Left kidney (tissue), 1 donor: ENCODE measurements at regions not wholly inside any gene's neighbourhood (a gene's known extent, or its start where the extent isn't known, plus 50 kb on each side); places are given as distances from the start of the nearest gene placed in this dataset.
"Not testable (repeated sequence)": the region's sequence is repeated elsewhere in the genome, so short reads cannot be mapped to it uniquely, and the experiment has no call there.

Experiments
- DNase-seq: peaks from one replicate; pipeline ENCODE4 v3.0.0-alpha.2; 2013

DNA sequence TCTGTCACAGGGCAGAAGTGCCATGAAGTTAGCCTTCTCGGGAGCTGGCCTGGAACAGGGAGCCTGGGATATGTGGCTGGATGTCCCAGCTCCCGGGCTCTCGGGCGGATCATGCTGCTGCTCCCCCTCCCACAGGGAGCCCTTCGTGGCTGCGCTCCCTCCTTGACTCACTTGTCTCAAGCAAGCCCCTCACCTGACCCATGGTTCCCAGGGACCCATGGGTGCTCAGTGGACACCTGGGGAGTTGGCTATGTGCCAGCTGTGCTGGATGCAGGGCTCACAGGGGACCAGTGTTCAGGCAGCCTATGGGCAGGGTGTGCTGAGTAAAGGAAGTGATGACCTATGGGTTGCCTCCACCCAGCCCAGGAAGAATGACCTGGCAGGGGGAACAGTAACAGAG, 213.1 kb upstream of the SGCG start:
- DNase-seq, result no peak

DNA sequence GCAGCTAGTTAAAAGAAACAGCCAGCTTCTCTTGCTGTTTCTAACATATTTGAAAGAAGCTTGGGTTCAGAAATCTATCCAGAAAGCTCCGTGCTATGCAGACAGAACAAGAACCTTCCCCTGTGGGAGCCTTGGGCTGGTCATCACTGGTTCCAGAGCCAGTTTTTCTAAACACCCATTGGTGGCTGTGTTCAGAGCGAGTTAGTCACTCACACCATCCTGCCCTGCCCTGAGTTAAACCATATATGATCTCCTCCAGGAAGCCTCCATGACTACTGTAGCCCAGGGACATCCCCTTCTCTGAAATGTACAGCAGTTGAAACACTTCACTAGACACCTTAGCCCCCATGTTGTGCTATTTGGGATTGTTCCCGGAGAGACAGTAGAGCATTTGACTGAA, 200.8 kb upstream of the SGCG start:
- DNase-seq, result no peak

DNA sequence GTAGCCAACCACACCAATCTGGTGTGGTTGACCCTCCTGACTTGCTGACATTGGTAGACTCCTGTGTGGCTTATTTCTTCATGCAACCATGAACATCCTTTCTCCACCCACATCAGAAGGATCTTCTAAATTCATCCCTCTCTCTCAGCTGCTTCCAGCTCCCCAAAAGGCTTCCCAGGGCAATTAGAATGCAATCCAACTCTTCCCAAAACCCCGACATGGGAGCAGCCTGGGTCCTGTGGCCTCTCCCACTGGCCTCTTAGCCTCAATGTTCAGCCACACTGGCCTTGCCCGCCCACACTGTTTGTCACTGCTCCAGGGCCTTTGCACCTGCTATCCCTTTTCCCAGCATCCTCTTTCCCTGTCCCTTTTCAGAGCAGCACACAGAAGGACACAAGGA, 199.8 kb upstream of the SGCG start:
- no peak for DNase-seq

GRCh38 chr13:22993148-22993547, 187.6 kb upstream of the SGCG start:
- DNase-seq, result no peak

GRCh38 chr13:23003446-23003845, 177.3 kb upstream of the SGCG start:
- no peak for DNase-seq

- DNase-seq, result peak; percentile 22
Measured at GRCh38 chr13:23007426-23007825, 173.4 kb upstream of the SGCG start.

GRCh38 chr13:23018143-23018542, 162.6 kb upstream of the SGCG start:
- DNase-seq, result no peak

DNA sequence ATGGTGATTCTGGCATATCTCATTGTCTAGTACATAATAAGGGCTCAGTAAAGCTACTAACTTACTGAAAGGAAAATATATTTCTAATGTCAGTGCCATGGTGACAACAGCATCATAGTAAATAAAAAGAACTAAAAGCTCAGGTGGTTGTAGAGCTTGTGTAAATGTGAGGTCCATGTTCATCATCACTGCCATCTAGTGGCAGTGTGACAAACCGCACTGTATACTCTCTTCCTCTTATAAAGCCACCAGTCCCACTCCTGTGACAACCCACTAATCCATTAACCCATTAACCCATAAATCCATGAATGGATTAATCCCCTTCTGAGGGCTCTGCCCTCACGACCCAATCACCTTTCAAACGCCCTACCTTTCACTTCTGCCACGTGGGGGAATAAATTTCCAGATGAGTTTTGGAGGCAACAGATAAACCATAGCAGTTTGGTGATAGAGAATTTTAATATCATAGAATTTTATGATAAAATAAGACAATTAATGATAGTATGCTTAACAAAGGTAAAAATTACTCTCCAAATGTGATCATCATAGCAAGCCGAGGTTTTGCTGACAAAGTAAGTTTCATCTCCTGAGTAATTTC, 160.4 kb upstream of the SGCG start:
- peak; percentile 57 for DNase-seq

- DNase-seq, result no peak
Measured at GRCh38 chr13:23021906-23022305, 158.9 kb upstream of the SGCG start.

DNA sequence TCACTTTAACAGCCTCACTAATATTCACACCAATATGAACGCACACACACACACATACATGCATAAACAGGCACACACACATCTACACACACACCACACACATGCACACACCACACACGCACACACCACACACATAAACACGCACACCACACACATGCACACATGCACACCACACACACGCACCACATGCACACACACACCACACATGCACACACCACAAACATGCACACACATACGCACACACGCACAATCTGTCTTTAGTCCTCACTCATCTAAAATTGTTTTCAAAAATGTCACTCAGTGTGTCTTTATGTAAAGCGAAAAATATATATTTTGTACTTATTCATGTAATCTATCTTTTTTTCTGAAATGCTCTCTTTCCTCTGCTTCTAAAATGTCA, 158.1 kb upstream of the SGCG start:
- DNase-seq, result no peak

GRCh38 chr13:23025864-23026608, 154.7 kb upstream of the SGCG start:
- no peak for DNase-seq

DNA sequence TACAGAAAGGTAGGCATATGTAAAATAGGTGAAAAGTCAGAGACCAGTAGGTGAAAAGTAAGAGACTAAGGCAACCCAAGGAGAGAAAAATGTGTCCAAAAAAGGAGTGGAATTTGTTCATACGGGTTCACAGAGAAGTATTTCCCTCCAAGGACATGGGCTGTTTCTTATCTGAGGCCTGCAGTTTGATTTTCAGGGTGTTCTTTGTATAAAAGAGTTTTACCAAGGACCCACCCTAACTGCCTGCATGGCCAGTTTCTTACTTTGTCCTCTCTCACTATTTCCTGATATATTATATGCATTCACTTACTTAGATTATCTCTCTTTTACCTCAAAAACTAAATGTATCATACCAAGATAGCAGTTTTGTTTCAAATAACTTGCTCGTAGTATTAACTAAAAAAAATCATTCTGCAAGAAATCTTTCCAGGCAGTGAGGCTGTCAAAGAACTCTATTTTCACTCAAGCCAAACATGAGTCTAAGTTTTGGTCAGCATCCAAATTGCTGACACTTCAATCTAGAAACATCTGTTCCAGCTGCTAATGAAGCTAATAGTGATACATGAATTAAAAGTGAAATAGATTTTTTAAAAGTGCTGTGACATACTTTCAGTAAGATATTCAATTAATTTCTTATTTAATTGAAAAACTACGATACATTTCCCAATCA, 141.4 kb upstream of the SGCG start:
- DNase-seq, result no peak

DNA sequence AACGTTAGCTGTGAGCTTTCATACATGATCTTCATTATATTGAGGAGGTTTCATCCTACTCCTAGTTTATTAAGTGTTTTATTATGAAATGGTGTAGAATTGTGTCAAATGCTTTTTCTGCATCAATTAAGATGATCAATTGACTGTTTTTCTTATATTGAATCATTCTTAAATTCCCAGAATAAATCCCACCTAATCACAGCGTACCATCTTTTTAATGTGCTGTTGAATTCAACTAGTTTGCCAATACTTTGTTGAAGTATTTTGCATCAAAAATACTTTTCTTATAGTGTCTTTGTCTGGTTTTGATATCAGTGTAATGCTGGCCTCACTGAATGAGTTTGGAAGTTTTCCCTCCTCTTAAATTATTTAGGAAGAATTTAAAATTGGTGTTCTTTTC, 138.6 kb upstream of the SGCG start:
- no peak for DNase-seq

- DNase-seq, result no peak
Measured at GRCh38 chr13:23044906-23045305, 135.9 kb upstream of the SGCG start.

DNA sequence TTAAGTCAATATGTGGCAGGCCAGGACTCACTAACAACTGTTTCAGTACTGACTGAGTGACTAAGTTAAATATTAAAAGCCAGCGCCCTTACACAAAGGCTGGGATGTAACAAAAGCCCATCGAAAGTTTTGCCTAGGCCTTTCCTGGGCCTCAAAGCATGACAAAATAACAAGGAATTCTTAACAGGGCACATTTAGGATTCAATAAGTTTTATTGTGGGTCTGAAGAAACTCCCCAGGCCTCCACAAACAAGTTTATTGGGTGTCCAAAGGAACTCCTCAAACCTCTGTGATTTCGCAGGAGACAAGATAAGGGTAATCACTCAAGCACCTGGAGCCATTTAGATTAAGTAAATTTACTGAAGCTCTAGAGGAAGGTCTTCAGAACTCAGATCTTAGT, 130.7 kb upstream of the SGCG start:
- no peak for DNase-seq

- not testable (repeated sequence) for DNase-seq
Measured at GRCh38 chr13:23053711-23054110, 127.1 kb upstream of the SGCG start.

- no peak for DNase-seq
Measured at GRCh38 chr13:23059173-23059572, 121.6 kb upstream of the SGCG start.

DNA sequence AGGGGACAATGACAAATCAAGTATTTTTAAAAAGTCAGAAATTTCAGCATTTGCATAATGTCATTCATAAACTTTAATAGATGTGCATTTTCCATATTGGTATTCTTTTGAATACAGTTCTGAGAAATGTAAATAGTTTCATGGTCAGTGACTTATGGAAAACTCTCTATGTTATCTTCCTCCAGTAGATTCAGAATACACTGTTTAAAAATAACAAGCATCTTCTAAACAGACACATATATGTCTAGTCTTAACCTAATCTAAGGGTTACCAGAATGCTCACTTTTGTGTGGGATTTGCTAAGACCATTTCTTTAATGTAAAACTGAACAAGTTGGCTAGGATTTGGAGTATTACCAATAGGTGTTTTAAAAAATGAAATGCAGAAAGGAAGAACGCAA, 119.8 kb upstream of the SGCG start:
- DNase-seq, result no peak

GRCh38 chr13:23067129-23067528, 113.7 kb upstream of the SGCG start:
- DNase-seq, result no peak

DNA sequence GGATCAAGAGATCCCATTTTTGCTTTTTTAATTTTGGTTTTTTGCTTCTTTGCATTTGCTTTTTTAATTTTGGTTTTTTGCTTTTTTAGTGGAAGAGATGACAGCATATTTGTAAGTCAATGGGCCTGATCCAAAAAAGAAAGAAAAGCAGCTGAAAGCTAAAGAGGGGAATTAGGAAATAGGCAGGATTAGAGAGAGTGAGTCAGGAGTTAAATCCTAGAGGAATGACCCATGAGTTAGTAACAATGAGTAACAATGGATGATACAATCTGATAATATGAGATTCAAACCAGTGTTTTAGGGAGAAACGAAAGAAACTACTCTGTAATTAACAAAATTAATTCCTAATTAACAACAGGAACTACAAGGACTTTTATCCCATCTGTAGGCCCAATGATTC, 111.2 kb upstream of the SGCG start:
- DNase-seq, result no peak

DNA sequence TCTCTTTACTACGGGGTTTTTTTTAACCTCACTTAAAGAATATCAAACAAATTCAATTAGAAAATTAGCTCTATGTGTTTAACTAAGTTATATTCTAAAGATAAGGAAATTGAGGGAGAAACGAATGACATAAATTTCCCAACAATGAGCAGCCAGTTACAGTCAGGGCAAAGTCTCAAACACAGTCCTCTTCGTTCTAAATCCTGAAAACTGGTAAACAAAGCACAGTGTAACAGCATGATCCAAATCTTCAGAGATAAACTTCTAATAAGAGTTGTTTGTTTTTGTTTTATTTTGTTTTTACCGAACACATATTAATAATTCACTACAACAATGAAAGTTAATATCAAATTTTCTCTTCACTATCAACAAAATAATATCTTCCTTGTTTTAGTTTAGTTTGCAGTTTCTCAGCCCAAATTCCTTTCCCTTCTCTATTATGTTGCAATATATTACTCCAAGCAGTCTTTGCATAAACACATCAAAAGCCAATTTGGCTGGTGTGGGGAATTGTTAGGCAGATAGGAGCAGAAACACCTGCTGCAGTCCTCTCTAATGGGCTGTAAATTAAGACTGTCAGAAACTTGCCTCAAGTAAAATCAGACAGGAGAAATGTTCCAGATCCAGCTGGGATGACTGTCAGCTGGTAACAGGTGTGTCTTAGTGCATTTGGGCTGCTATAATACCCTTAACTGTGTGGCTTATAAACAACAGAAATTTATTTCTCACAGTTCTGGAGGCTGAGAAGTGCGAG, 106.5 kb upstream of the SGCG start:
- peak; percentile 26 for DNase-seq

- DNase-seq, result no peak
Measured at GRCh38 chr13:23081220-23081619, 99.6 kb upstream of the SGCG start.

DNA sequence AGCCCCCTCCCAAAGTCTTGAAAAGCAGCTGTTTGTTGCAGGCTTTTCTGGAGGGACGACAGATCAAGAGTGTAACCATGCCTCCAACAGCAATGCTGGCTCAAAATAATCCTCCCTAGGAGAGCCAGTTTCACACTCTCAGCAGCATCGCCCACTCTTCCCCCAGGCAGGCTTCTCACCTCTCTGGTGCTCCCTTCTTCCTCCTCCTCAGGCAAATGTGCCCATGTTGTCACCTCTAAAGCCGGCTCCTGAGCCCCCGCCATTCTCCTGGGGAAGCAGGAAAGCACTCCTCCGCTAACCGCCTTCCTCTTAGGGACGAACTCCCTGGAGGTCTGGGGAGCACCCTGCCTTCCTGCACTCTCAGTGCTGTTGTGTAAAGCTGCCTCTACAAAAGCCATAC, 98.9 kb upstream of the SGCG start:
- DNase-seq, result no peak
